ENCODE measurements at regions not wholly inside any gene's neighbourhood (a gene's known extent, or its start where the extent isn't known, plus 50 kb on each side); places are given as distances from the start of the nearest gene placed in this dataset.

GRCh38 chr5:143987751-143988560, 176.0 kb downstream of the HMHB1 start:
- intact Hi-C loops (cut with micrococcal nuclease) = no loop called here
- peaks cover 5% of the 10 kb centered on the region for H3K4me1 Mint-ChIP-seq (ENCODE audit: low read depth)
- CTCF ChIA-PET = interaction anchor here (0.6 kb wide), 1 partner anchor 362 kb away, joined by 4 read pairs; no protein-coding TSS in a partner anchor
- H3K9me3 Mint-ChIP-seq = no peaks in the 10 kb centered on the region
- POLR2A ChIA-PET = interaction anchor here (0.6 kb wide), 1 partner anchor 587 kb away, joined by 3 read pairs; no protein-coding TSS in a partner anchor
- no peak for DNase-seq
- H3K27me3 Mint-ChIP-seq = peaks cover 8% of the 10 kb centered on the region
- H3K27ac Mint-ChIP-seq = no peak overlapping the region
- no peak overlapping the region for H3K4me3 Mint-ChIP-seq
- H3K36me3 Mint-ChIP-seq = no peaks in the 10 kb centered on the region

GRCh38 chr5:143992496-143992895, 178.0 kb downstream of the YIPF5 start:
- peaks cover 4% of the 10 kb centered on the region for H3K4me1 Mint-ChIP-seq (ENCODE audit: low read depth)

GRCh38 chr5:144002876-144003275, 167.6 kb downstream of the YIPF5 start:
- H3K27ac Mint-ChIP-seq = no peak overlapping the region
- CTCF ChIA-PET = no interaction called here

More at GRCh38 chr5:143992496-143992895, 178.0 kb downstream of the YIPF5 start:
- peaks cover 3% of the 10 kb centered on the region for H3K27me3 Mint-ChIP-seq
- H3K4me3 Mint-ChIP-seq = no peak overlapping the region
- POLR2A ChIA-PET = no interaction called here
- no peak overlapping the region for H3K27ac Mint-ChIP-seq
- no peaks in the 10 kb centered on the region for H3K9me3 Mint-ChIP-seq
- H3K36me3 Mint-ChIP-seq = no peaks in the 10 kb centered on the region
- DNase-seq = no peak
- CTCF ChIA-PET = interaction anchor here (0.7 kb wide), 1 partner anchor 42 kb away, joined by 5 read pairs; no protein-coding TSS in a partner anchor
- intact Hi-C loops (cut with micrococcal nuclease) = no loop called here

GRCh38 chr5:144003636-144004035, 166.8 kb downstream of the YIPF5 start:
- Mint-ChIP-seq H3K36me3 (no peaks in the 10 kb centered on the region), H3K27me3 (no peaks in the 10 kb centered on the region), H3K4me3 (no peak overlapping the region), H3K27ac (no peak overlapping the region), H3K4me1 (ENCODE audit: low read depth) (no peaks in the 10 kb centered on the region), H3K9me3 (no peaks in the 10 kb centered on the region)
- CTCF ChIA-PET = no interaction called here
- DNase-seq = no peak
- POLR2A ChIA-PET = no interaction called here
- intact Hi-C loops (cut with micrococcal nuclease) = no loop called here

More at GRCh38 chr5:144002876-144003275, 167.6 kb downstream of the YIPF5 start:
- no peak overlapping the region for H3K4me3 Mint-ChIP-seq
- no peaks in the 10 kb centered on the region for H3K9me3 Mint-ChIP-seq
- POLR2A ChIA-PET = no interaction called here
- intact Hi-C loops (cut with micrococcal nuclease) = no loop called here
- H3K36me3 Mint-ChIP-seq = no peaks in the 10 kb centered on the region
- no peaks in the 10 kb centered on the region for H3K27me3 Mint-ChIP-seq
- no peaks in the 10 kb centered on the region for H3K4me1 Mint-ChIP-seq (ENCODE audit: low read depth)
- DNase-seq = no peak

- no peaks in the 10 kb centered on the region for H3K9me3 Mint-ChIP-seq
- H3K27ac Mint-ChIP-seq = no peak overlapping the region
- no peaks in the 10 kb centered on the region for H3K27me3 Mint-ChIP-seq
- POLR2A ChIA-PET = no interaction called here
- no peaks in the 10 kb centered on the region for H3K4me1 Mint-ChIP-seq (ENCODE audit: low read depth)
- CTCF ChIA-PET = interaction anchor here (0.6 kb wide), 1 partner anchor 73 kb away, joined by 3 read pairs; no protein-coding TSS in a partner anchor
- no peaks in the 10 kb centered on the region for H3K36me3 Mint-ChIP-seq
- no peak for DNase-seq
- H3K4me3 Mint-ChIP-seq = no peak overlapping the region
- intact Hi-C loops (cut with micrococcal nuclease) = no loop called here
Observed at GRCh38 chr5:144004146-144004545, 166.3 kb downstream of the YIPF5 start.

- Mint-ChIP-seq H3K9me3 (no peaks in the 10 kb centered on the region), H3K27ac (no peak overlapping the region), H3K36me3 (no peaks in the 10 kb centered on the region), H3K4me1 (ENCODE audit: low read depth) (no peaks in the 10 kb centered on the region), H3K4me3 (no peak overlapping the region), H3K27me3 (no peaks in the 10 kb centered on the region)
- POLR2A ChIA-PET = no interaction called here
- DNase-seq = no peak
- intact Hi-C loops (cut with micrococcal nuclease) = no loop called here
- CTCF ChIA-PET = interaction anchor here (0.6 kb wide), 1 partner anchor 74 kb away, joined by 3 read pairs; no protein-coding TSS in a partner anchor
Observed at GRCh38 chr5:144004751-144005150, 165.7 kb downstream of the YIPF5 start.

- ChIA-PET POLR2A (no interaction called here), CTCF (interaction anchor here (0.7 kb wide), 1 partner anchor 427 kb away, joined by 4 read pairs; no protein-coding TSS in a partner anchor)
- Mint-ChIP-seq H3K36me3 (peaks cover 1% of the 10 kb centered on the region), H3K27me3 (no peaks in the 10 kb centered on the region), H3K9me3 (peaks cover 14% of the 10 kb centered on the region), H3K4me3 (no peak overlapping the region), H3K4me1 (ENCODE audit: low read depth) (no peaks in the 10 kb centered on the region), H3K27ac (no peak overlapping the region)
- intact Hi-C loops (cut with micrococcal nuclease) = no loop called here
- DNase-seq = no peak
Observed at GRCh38 chr5:144009116-144009515, 161.3 kb downstream of the YIPF5 start.

- intact Hi-C loops (cut with micrococcal nuclease) = no loop called here
- no peak for DNase-seq
- Mint-ChIP-seq H3K4me3 (no peak overlapping the region), H3K4me1 (ENCODE audit: low read depth) (no peaks in the 10 kb centered on the region), H3K36me3 (peaks cover 3% of the 10 kb centered on the region), H3K27ac (no peak overlapping the region), H3K27me3 (no peaks in the 10 kb centered on the region), H3K9me3 (peaks cover 14% of the 10 kb centered on the region)
- CTCF ChIA-PET = no interaction called here
- POLR2A ChIA-PET = no interaction called here
Observed at GRCh38 chr5:144011388-144011787, 159.1 kb downstream of the YIPF5 start.

- intact Hi-C loops (cut with micrococcal nuclease) = no loop called here
- Mint-ChIP-seq H3K4me3 (no peak overlapping the region), H3K27ac (no peak overlapping the region), H3K27me3 (no peaks in the 10 kb centered on the region), H3K36me3 (peaks cover 3% of the 10 kb centered on the region), H3K9me3 (peaks cover 14% of the 10 kb centered on the region), H3K4me1 (ENCODE audit: low read depth) (no peaks in the 10 kb centered on the region)
- ChIA-PET POLR2A (no interaction called here), CTCF (no interaction called here)
- no peak for DNase-seq
Observed at GRCh38 chr5:144013816-144014215, 156.6 kb downstream of the YIPF5 start.

- ChIA-PET POLR2A (no interaction called here), CTCF (no interaction called here)
- intact Hi-C loops (cut with micrococcal nuclease) = no loop called here
- no peak for DNase-seq
- Mint-ChIP-seq H3K27ac (no peak overlapping the region), H3K9me3 (peaks cover 13% of the 10 kb centered on the region), H3K4me1 (ENCODE audit: low read depth) (no peaks in the 10 kb centered on the region), H3K36me3 (peaks cover 3% of the 10 kb centered on the region), H3K27me3 (no peaks in the 10 kb centered on the region), H3K4me3 (no peak overlapping the region)
Observed at GRCh38 chr5:144015961-144016360, 154.5 kb downstream of the YIPF5 start.

- H3K27me3 Mint-ChIP-seq = no peaks in the 10 kb centered on the region
- no peak overlapping the region for H3K27ac Mint-ChIP-seq
- H3K9me3 Mint-ChIP-seq = peaks cover 23% of the 10 kb centered on the region
- POLR2A ChIA-PET = no interaction called here
- DNase-seq = no peak
- H3K4me3 Mint-ChIP-seq = no peak overlapping the region
- intact Hi-C loops (cut with micrococcal nuclease) = no loop called here
- H3K4me1 Mint-ChIP-seq (ENCODE audit: low read depth) = no peaks in the 10 kb centered on the region
- H3K36me3 Mint-ChIP-seq = peaks cover 3% of the 10 kb centered on the region
- CTCF ChIA-PET = no interaction called here
Observed at GRCh38 chr5:144017119-144017518, 153.3 kb downstream of the YIPF5 start.

GRCh38 chr5:144017631-144018030, 152.8 kb downstream of the YIPF5 start:
- Mint-ChIP-seq H3K27me3 (no peaks in the 10 kb centered on the region), H3K36me3 (peaks cover 6% of the 10 kb centered on the region), H3K27ac (no peak overlapping the region), H3K4me3 (no peak overlapping the region), H3K4me1 (ENCODE audit: low read depth) (no peaks in the 10 kb centered on the region), H3K9me3 (peaks cover 26% of the 10 kb centered on the region)
- POLR2A ChIA-PET = no interaction called here
- CTCF ChIA-PET = no interaction called here
- intact Hi-C loops (cut with micrococcal nuclease) = no loop called here
- no peak for DNase-seq

GRCh38 chr5:144024090-144024489, 146.4 kb downstream of the YIPF5 start:
- ChIA-PET CTCF (no interaction called here), POLR2A (no interaction called here)
- DNase-seq = no peak
- Mint-ChIP-seq H3K36me3 (peaks cover 3% of the 10 kb centered on the region), H3K4me3 (no peak overlapping the region), H3K9me3 (peaks cover 16% of the 10 kb centered on the region), H3K27ac (no peak overlapping the region), H3K27me3 (no peaks in the 10 kb centered on the region), H3K4me1 (ENCODE audit: low read depth) (no peaks in the 10 kb centered on the region)
- intact Hi-C loops (cut with micrococcal nuclease) = no loop called here

All from activated CD4-positive, alpha-beta memory T cell treated with anti-CD3 and anti-CD28 coated beads for 36 hours (primary cell).